Lower leg skin (tissue), 4 donors: ENCODE measurements at regions not wholly inside any gene's neighbourhood (a gene's known extent, or its start where the extent isn't known, plus 50 kb on each side); places are given as distances from the start of the nearest gene placed in this dataset.

Source experiments
- DNase-seq, 2 donors: peaks; one replicate each; pipeline ENCODE4 v3.0.0-alpha.2; 2019; ENCODE audit warnings: low spot score in 2 of 2
- H3K4me3 ChIP-seq: fragments of 200-600 bp; sonication (generic); 2 replicates; pipeline ENCODE4 v1.5.1; 2017; ENCODE audit warnings: mild to moderate bottlenecking, low read depth; ENCODE audit not compliant: poor library complexity, severe bottlenecking
- CTCF ChIP-seq, 3 donors: fragments of 450-650 bp; IDR thresholded peaks; one replicate each; pipeline ENCODE4 v1.5.1; 2016; ENCODE audit warnings: antibody characterized with exemption in 3 of 3, mild to moderate bottlenecking in 3 of 3, moderate library complexity in 2 of 3
- POLR2A ChIP-seq, 2 donors: fragments of 450-650 bp; IDR thresholded peaks; one replicate each; pipeline ENCODE4 v1.6.1; 2016 to 2017; ENCODE audit warnings: antibody characterized with exemption in 2 of 2, mild to moderate bottlenecking in 1 of 2, moderate library complexity in 1 of 2
- WGBS, 2 donors: methylation state at CpG; one replicate each; pipeline ENCODE4 v1.1.5; 2018; 5-methylcytosine and 5-hydroxymethylcytosine counted together
- intact Hi-C: fragments of 100-400 bp; cut with DNase I; formaldehyde crosslinking; loops from one replicate; pipeline ENCODE4 v1.15.0; 2023; ENCODE audit warnings: low total_unique reads

GRCh38 chr15:67901922-67902321 lies 62.1 kb upstream of the RNU6-1 start:
- no peak overlapping the region for H3K4me3 ChIP-seq
- no peak for TF ChIP-seq POLR2A (IDR thresholded peaks at IDR 0.05)
- TF ChIP-seq CTCF (IDR thresholded peaks at IDR 0.05): no peak

GRCh38 chr15:67902579-67903009 lies 62.7 kb upstream of the RNU6-1 start:
- H3K4me3 ChIP-seq: no peak overlapping the region
- no peak for TF ChIP-seq CTCF (IDR thresholded peaks at IDR 0.05)
- TF ChIP-seq POLR2A (IDR thresholded peaks at IDR 0.05): no peak
- intact Hi-C loops: no loop called here
- DNase-seq: no peak
- WGBS, 2 donors: 87 to 89% methylated on average over 9 of the region's 9 CpGs

More at GRCh38 chr15:67901922-67902321, 62.1 kb upstream of the RNU6-1 start:
- no peak for DNase-seq
- WGBS, 2 donors: 78 to 81% methylated on average over 1 of the region's 1 CpG
- intact Hi-C loops: no loop called here

GRCh38 chr15:67903708-67904107 lies 63.9 kb upstream of the RNU6-1 start:
- intact Hi-C loops: no loop called here
- no peak for DNase-seq
- TF ChIP-seq POLR2A (IDR thresholded peaks at IDR 0.05) (no peak), CTCF (IDR thresholded peaks at IDR 0.05) (no peak)
- no peak overlapping the region for H3K4me3 ChIP-seq

GRCh38 chr15:67905628-67906027 lies 65.8 kb upstream of the RNU6-1 start:
- no peak for DNase-seq
- no peak overlapping the region for H3K4me3 ChIP-seq
- WGBS, 2 donors: 95 to 100% methylated on average over 1 of the region's 1 CpG
- TF ChIP-seq POLR2A (IDR thresholded peaks at IDR 0.05) (no peak), CTCF (IDR thresholded peaks at IDR 0.05) (no peak)
- intact Hi-C loops: no loop called here

GRCh38 chr15:67906382-67906781 lies 66.5 kb upstream of the RNU6-1 start:
- no peak for TF ChIP-seq CTCF (IDR thresholded peaks at IDR 0.05)
- no peak for TF ChIP-seq POLR2A (IDR thresholded peaks at IDR 0.05)
- no peak overlapping the region for H3K4me3 ChIP-seq
- intact Hi-C loops: no loop called here
- no peak for DNase-seq

- intact Hi-C loops: no loop called here
- DNase-seq: no peak
- TF ChIP-seq POLR2A (IDR thresholded peaks at IDR 0.05): no peak
- TF ChIP-seq CTCF (IDR thresholded peaks at IDR 0.05): no peak
- H3K4me3 ChIP-seq: no peak overlapping the region
- 92 to 96% methylated on average over 2 of the region's 2 CpGs for WGBS, 2 donors
Measured at GRCh38 chr15:67907184-67907723, 67.4 kb upstream of the RNU6-1 start.
